Tibial artery (tissue), 4 donors: ENCODE measurements at regions not wholly inside any gene's neighbourhood (a gene's known extent, or its start where the extent isn't known, plus 50 kb on each side); places are given as distances from the start of the nearest gene placed in this dataset.

Experiments
- DNase-seq, 2 donors: peaks; one replicate each; pipeline ENCODE4 v3.0.0-alpha.2; 2019
- H3K27ac ChIP-seq, 2 donors: fragments of 200-600 bp; sonication (generic) in 1 of 2; 1 replicate in 1 of 2; 2 replicates in 1 of 2; pipeline ENCODE4 v1.5.1; 2018 to 2019; ENCODE audit warnings: mild to moderate bottlenecking in 1 of 2
- H3K27me3 ChIP-seq, 2 donors: fragments of 200-600 bp; sonication (generic) in 1 of 2; one replicate each; pipeline versions ENCODE4 v1.5.1 to v1.6.0; 2016 to 2019
- H3K36me3 ChIP-seq, 3 donors: fragments of 200-600 bp; sonication (generic) in 2 of 3; one replicate each; pipeline ENCODE4 v1.5.1; 2016 to 2019; ENCODE audit warnings: mild to moderate bottlenecking in 2 of 3
- H3K4me1 ChIP-seq, 4 donors: fragments of 200-600 bp; sonication (generic) in 2 of 4; 1 replicate in 3 of 4; 2 replicates in 1 of 4; pipeline ENCODE4 v1.5.1; 2016 to 2019
- H3K4me3 ChIP-seq, 2 donors: fragments of 200-600 bp; sonication (generic) in 1 of 2; 1 replicate in 1 of 2; 2 replicates in 1 of 2; pipeline ENCODE4 v1.5.1; 2018 to 2019; ENCODE audit warnings: mild to moderate bottlenecking in 2 of 2
- H3K9me3 ChIP-seq, 3 donors: fragments of 200-600 bp; sonication (generic) in 1 of 3; one replicate each; pipeline ENCODE4 v1.5.1; 2016 to 2019
- intact Hi-C: fragments of 100-400 bp; cut with DNase I; formaldehyde crosslinking; loops from one replicate; pipeline ENCODE4 v1.15.0; 2023; ENCODE audit warnings: low total_unique reads
- TF ChIP-seq, protein P1 (sequence below), 2 experiments: fragments of 200-600 bp in 1 of 2; fragments of 450-650 bp in 1 of 2; IDR thresholded peaks; one replicate each; pipeline ENCODE4 v1.5.1; 2017 to 2019; ENCODE audit warnings: antibody characterized with exemption in 2 of 2, mild to moderate bottlenecking in 1 of 2, moderate library complexity in 1 of 2

DNA sequence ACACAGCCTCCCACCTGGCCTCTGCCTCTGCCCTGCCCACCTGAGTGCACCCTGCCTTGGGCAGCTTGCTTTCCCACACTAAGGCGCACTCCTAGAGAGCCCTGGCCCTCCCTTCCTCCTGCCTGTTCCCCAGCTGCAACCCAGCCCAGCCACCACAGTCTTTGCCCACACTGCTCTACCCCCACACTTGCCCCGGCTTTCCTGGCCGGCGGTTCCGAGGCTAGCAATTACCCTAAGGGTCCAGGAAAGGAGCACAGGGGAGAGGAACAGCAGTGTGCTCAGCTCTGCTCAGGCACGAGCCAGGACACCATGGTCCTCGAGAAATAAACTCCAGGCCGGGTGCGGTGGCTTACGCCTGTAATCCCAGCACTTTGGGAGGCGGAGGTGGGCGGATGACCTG lies 237.8 kb upstream of the RAB6C start:
- Histone ChIP-seq H3K9me3 (no peaks in the 10 kb centered on the region), H3K4me1 (no peaks in the 10 kb centered on the region), H3K27ac (no peak overlapping the region), H3K27me3 (peaks cover 0 to 3% of the 10 kb centered on the region in 2 donors), H3K36me3 (no peaks in the 10 kb centered on the region), H3K4me3 (no peak overlapping the region)
- intact Hi-C loops = no loop called here
- DNase-seq = no peak
- TF ChIP-seq, protein P1, sequence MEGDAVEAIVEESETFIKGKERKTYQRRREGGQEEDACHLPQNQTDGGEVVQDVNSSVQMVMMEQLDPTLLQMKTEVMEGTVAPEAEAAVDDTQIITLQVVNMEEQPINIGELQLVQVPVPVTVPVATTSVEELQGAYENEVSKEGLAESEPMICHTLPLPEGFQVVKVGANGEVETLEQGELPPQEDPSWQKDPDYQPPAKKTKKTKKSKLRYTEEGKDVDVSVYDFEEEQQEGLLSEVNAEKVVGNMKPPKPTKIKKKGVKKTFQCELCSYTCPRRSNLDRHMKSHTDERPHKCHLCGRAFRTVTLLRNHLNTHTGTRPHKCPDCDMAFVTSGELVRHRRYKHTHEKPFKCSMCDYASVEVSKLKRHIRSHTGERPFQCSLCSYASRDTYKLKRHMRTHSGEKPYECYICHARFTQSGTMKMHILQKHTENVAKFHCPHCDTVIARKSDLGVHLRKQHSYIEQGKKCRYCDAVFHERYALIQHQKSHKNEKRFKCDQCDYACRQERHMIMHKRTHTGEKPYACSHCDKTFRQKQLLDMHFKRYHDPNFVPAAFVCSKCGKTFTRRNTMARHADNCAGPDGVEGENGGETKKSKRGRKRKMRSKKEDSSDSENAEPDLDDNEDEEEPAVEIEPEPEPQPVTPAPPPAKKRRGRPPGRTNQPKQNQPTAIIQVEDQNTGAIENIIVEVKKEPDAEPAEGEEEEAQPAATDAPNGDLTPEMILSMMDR (IDR thresholded peaks at IDR 0.05) = no peak

- no peak for DNase-seq
- Histone ChIP-seq H3K4me1 (no peaks in the 10 kb centered on the region), H3K4me3 (no peak overlapping the region), H3K36me3 (no peaks in the 10 kb centered on the region), H3K9me3 (no peaks in the 10 kb centered on the region), H3K27me3 (peaks cover 0 to 3% of the 10 kb centered on the region in 2 donors), H3K27ac (no peak overlapping the region)
- intact Hi-C loops = no loop called here
- TF ChIP-seq, protein P1 (IDR thresholded peaks at IDR 0.05) = no peak
Observed at GRCh38 chr2:129742415-129743180, 236.9 kb upstream of the RAB6C start.

DNA sequence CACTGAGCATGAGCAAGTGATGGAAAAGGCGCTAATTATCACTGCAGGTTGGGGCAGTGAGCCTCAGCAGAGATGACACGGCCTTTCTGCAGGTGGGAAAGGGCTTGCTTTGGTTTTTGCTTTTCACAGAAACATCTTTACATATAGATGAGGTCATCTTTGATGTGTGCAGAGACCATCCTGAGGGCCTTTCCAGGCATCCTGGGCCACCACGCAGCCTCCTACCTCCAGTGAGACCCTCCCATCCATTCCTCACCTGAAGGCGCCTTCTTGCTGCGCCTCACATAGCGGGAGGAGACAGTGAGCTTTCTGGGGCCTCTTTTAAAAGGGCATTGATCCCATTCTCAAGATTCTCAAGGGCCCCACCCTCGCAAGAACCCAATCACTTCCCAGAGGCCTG lies 235.3 kb upstream of the RAB6C start:
- Histone ChIP-seq H3K4me3 (no peak overlapping the region), H3K36me3 (no peaks in the 10 kb centered on the region), H3K27ac (no peak overlapping the region), H3K4me1 (no peaks in the 10 kb centered on the region), H3K9me3 (no peaks in the 10 kb centered on the region), H3K27me3 (peaks cover 0 to 3% of the 10 kb centered on the region in 2 donors)
- DNase-seq = no peak
- TF ChIP-seq, protein P1 (IDR thresholded peaks at IDR 0.05) = no peak
- intact Hi-C loops = no loop called here

- Histone ChIP-seq H3K36me3 (no peaks in the 10 kb centered on the region), H3K27me3 (peaks cover 0 to 3% of the 10 kb centered on the region in 2 donors), H3K9me3 (no peaks in the 10 kb centered on the region), H3K4me3 (no peak overlapping the region), H3K4me1 (no peaks in the 10 kb centered on the region), H3K27ac (no peak overlapping the region)
- TF ChIP-seq, protein P1 (IDR thresholded peaks at IDR 0.05) = no peak
- intact Hi-C loops = no loop called here
- no peak for DNase-seq
Observed at GRCh38 chr2:129744649-129745048, 234.8 kb upstream of the RAB6C start.

DNA sequence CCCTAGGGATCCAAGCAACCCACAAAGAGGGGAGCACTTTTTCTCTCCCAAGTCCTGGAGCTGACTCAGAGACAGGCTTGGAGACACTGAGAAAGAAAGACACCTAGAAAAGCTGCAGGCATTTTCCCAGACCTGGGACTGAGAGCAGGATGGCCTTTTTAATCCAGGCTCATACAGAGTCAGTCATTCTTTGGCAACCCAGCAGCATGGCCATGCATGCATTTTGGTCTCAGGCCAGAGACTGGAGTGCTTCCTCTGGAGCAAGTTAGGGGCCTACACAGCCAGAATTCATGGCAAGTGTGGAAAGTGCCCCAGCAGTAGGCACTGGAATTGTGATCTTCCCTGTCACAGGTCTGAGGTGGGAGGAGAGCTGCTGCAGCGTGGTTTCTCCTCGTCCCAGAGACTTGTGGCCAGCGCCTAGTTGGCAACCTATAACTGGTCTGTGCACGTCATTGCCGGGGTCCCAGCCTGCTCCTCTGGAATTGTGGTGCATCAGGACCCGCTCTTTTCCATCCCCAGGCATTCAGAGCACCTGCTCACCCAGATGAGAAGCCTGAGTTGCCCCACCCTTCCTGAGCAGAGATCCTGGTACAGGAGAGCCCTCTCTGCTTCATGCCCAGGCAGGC lies 231.9 kb upstream of the RAB6C start:
- H3K4me3 ChIP-seq = no peak overlapping the region
- intact Hi-C loops = no loop called here
- H3K27me3 ChIP-seq = peaks cover 0 to 3% of the 10 kb centered on the region in 2 donors
- DNase-seq = no peak
- TF ChIP-seq, protein P1 (IDR thresholded peaks at IDR 0.05) = no peak
- no peaks in the 10 kb centered on the region for H3K4me1 ChIP-seq
- H3K27ac ChIP-seq = no peak overlapping the region
- no peaks in the 10 kb centered on the region for H3K9me3 ChIP-seq
- H3K36me3 ChIP-seq = no peaks in the 10 kb centered on the region
